NCI-H510A (cell line): ENCODE measurements at regions not wholly inside any gene's neighbourhood (a gene's known extent, or its start where the extent isn't known, plus 50 kb on each side); places are given as distances from the start of the nearest gene placed in this dataset.

Experiments used
- DNase-seq: peaks from one replicate; lab custom pipeline; 2025; lab: John Stamatoyannopoulos, UW

DNA sequence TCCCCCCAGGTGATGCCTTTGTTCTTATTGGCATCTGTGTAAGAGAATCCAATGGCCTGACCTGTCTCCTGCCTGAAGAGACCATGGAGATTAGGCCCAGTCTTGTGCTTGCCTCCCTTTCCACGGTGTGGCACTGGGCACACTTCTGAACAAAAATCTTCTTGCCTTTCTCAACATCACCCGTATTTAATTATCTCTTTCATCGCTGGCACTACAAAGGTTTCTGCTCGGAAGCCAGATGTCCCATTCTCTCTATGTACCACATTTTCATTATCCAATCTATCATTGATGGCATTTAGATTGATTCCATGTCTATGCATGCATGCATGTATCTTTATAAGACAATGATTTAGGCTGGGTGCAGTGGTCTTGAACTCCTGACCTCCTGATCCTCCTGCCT is 74.3 kb downstream of the SLC25A15 start:
- DNase-seq, result no peak

DNA sequence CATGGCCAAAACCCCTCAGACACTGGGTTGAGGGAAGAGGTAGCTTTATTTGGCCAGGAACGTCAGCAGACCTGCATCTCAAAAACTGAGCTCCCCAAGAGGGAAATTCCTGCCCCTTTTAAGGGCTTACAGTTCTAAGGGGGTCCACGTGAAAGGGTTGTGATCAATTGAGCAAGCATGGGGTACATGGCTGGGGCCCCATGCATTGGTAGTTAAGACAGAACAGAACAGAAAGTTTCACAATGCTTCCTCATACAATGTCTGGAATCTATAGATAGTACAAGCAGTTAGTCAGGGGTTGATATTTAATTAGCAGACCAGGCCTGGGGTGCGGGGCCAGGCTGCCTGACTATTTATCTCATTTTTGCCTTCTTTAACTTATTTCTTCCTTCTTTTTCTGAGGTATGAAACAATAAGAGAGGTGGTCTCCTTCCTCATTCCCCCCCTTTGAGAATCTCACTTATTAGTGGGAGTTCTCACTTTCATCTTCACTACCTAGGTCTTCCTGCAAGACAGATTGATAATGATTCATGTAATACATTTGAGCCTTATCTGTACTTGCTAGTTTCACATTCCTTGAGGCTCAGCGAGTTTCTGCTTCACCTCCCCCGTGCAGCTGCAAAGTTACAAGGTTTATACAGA is 84.8 kb downstream of the SLC25A15 start:
- DNase-seq, result no peak

DNA sequence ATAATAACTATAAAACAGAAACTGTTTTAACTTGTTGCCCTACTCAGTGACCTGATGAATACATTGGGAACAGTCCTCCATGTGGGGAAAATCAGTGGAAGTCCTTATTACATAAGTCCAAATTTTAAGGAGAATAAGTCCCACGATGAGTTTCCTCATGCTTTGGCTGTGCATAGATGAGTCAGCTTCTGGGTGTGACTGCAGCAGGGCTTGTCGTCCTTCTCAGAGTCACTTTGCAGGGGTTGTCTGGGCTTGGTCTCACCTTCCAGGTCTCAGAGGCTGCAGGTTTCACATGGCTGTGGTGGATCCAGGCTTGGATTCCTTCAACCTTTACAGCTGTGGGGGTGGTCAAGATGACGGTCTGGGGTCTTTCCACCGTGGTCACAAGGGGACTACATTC is 85.6 kb downstream of the SLC25A15 start:
- DNase-seq, result no peak

DNA sequence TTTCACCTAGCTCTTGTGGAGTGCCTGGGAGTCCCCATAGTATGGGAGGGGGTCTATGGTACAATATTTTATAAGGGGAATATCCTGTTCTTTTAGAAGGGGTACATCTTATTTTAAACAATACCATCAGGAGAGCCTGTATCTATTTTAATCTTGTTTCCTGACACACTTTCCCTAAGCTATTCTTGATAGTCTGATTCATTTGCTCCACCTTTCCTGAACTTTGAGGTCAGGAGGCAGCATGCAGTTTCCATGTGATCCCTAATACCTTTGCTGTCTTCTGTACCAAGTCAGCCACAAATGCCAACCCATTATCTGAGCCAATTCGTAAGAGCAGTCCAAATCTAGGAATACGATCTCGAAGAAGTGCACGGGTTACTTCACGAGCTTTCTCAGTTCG is 86.2 kb downstream of the SLC25A15 start:
- DNase-seq, result no peak

DNA sequence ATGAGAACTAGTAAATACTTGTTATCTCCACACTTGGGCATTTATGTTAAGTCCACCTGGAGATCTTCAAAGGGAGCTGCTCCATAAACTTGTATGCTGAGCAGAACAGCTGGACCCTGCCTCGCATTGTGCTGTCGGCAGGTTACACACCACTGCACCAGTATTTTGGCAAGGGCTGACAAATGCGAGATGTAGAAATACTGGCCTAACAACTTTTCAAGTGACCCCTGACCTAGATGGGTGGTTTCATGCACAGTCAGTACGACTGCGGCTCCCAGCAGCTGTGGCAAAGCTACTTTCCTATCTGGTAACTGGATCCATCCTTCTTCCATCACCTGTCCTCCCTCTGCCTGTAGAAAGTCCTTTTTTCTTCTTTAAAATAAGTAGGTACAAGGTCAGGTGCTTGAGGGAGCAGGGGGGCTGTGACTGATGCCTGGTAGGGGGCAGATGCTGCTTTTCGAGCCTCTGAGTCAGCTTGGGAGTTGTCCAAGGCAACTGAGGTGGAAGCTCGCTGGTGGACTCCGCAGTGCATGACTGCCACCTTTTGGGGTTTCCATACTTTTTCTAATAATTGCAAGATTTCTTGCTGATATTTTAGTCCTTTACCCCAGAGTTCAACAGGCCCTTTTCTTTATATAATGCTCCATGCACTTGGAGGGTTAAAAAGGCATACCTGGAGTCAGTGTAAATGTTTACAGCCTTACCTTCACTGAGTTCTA is 86.8 kb downstream of the SLC25A15 start:
- peak; percentile 37 for DNase-seq

DNA sequence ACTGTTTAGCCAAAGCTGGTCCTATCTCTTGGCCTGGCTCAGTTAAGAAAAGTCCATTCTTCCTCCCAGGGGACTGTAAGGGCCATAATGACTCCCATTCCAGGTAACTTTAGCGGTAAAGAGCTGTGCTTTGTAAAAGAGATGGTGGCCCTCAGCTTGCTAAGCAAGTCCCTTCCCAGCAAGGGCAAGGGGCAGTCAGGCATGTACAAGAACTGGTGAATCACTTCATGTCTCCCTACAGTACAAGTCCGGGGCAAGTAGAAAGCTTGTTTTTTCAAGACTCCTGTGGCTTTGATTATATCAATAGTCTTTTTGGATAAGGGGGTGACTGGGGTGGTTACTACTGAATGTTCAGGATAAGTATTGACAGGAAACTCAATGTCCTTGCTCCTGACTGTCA is 88.9 kb downstream of the SLC25A15 start:
- no peak for DNase-seq

DNA sequence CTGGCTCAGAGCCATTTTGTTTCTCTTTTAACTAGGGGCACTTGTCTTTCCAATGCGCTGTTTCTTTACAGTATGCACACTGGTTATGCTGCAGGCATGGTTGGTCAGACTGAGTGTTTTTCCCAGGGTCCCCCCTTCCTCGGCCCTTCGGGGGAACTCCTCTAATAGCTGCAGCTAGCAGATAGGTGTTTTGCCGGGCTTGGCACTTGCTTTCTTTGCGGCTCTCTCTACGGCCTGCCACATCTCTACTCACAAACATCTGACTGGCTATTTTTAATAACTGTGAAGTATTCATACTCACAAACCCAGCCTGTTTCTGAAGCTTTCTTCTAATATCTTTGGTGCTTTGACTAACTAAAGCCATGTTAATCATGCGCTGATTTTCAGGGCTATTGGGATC is 89.4 kb downstream of the SLC25A15 start:
- no peak for DNase-seq
